IMR-90 (cell line): ENCODE measurements at regions not wholly inside any gene's neighbourhood (a gene's known extent, or its start where the extent isn't known, plus 50 kb on each side); places are given as distances from the start of the nearest gene placed in this dataset.

ENCODE experiments used
- ATAC-seq: fragments of 200-7000 bp; cut with Tn5 transposase; 2 replicates; pipeline ENCODE4 v1.9.1; 2020; ENCODE audit warnings: low read depth, mild to moderate bottlenecking, moderate library complexity
- BruUV-seq: library from RNA; stranded (reverse); fragments of 400-500 nt; replicated peaks from 2 replicates; lab custom pipeline; 2021; lab: Mats Ljungman, UMichigan
- CTCF ChIA-PET: fragments of 300-600 bp; formaldehyde crosslinking; extraction: SDS; loops from one replicate; lab custom pipeline; 2021; ENCODE audit warnings: antibody characterized with exemption; lab: Yijun Ruan, JAX
- POLR2A ChIA-PET: fragments of 300-600 bp; sonication (Branson Sonifier 250); formaldehyde crosslinking; loops from one replicate; lab custom pipeline; 2022; ENCODE audit warnings: antibody characterized with exemption; ENCODE audit not compliant: unreplicated experiment; lab: Charles Lee
- DNase-seq: peaks from one replicate; pipeline ENCODE4 v3.0.0; 2013
- H2AFZ ChIP-seq: replicated peaks from 2 replicates; pipeline ENCODE3; 2013; ENCODE audit warnings: low read length, mild to moderate bottlenecking; ENCODE audit not compliant: poor library complexity
- H2AK5ac ChIP-seq: 2 replicates; pipeline ENCODE4 v1.6.1; 2013; ENCODE audit warnings: low read depth, low read length, inconsistent platforms
- H2AK9ac ChIP-seq: replicated peaks from 2 replicates; pipeline ENCODE3; 2013; ENCODE audit warnings: mild to moderate bottlenecking, low read depth, low read length, moderate library complexity; ENCODE audit not compliant: poor library complexity
- H2BK120ac ChIP-seq: 2 replicates; pipeline ENCODE4 v1.6.1; 2013; ENCODE audit warnings: low read depth, low read length, inconsistent platforms
- H2BK15ac ChIP-seq: 3 replicates; pipeline ENCODE4 v1.6.1; 2013; ENCODE audit warnings: low read depth, low read length, inconsistent platforms
- H2BK20ac ChIP-seq: 2 replicates; pipeline ENCODE4 v1.6.1; 2013; ENCODE audit warnings: low read depth, mild to moderate bottlenecking, inconsistent platforms, low read length, moderate library complexity
- H2BK5ac ChIP-seq: 2 replicates; pipeline ENCODE4 v1.6.1; 2013; ENCODE audit warnings: mild to moderate bottlenecking, low read depth, low read length, inconsistent platforms; ENCODE audit not compliant: poor library complexity, severe bottlenecking
- H3K14ac ChIP-seq: replicated peaks from 2 replicates; pipeline ENCODE4 v1.6.1; 2013; ENCODE audit warnings: low read depth, low read length, inconsistent platforms
- H3K18ac ChIP-seq: 2 replicates; pipeline ENCODE4 v1.6.1; 2013; ENCODE audit warnings: low read depth, low read length, control low read depth
- H3K23ac ChIP-seq: 2 replicates; pipeline ENCODE4 v1.6.1; 2013; ENCODE audit warnings: low read depth, low read length, inconsistent platforms
- H3K27ac ChIP-seq: 2 replicates; pipeline ENCODE4 v1.5.1; 2013; ENCODE audit warnings: mild to moderate bottlenecking, control low read depth, low read length; ENCODE audit not compliant: insufficient read depth
- H3K27me3 ChIP-seq: 2 replicates; pipeline ENCODE4 v1.6.1; 2013; ENCODE audit warnings: low read length; ENCODE audit not compliant: control insufficient read depth, insufficient read depth
- H3K36me3 ChIP-seq: 2 replicates; pipeline ENCODE4 v1.6.1; 2013; ENCODE audit warnings: low read length, mixed read lengths; ENCODE audit not compliant: control insufficient read depth, insufficient read depth
- H3K4ac ChIP-seq: 2 replicates; pipeline ENCODE4 v1.6.1; 2013; ENCODE audit warnings: low read depth, low read length, inconsistent platforms
- H3K4me1 ChIP-seq: 2 replicates; pipeline ENCODE4 v1.6.1; 2013; ENCODE audit warnings: low read length, mixed read lengths; ENCODE audit not compliant: control insufficient read depth, insufficient read depth
- H3K4me2 ChIP-seq: 2 replicates; pipeline ENCODE4 v1.6.1; 2013; ENCODE audit warnings: low read depth, mild to moderate bottlenecking, control low read depth, low read length, moderate library complexity
- H3K4me3 ChIP-seq: 2 replicates; pipeline ENCODE4 v1.5.1; 2013; ENCODE audit warnings: low read depth, mild to moderate bottlenecking, control low read depth, low read length, moderate library complexity; ENCODE audit not compliant: insufficient read depth
- H3K56ac ChIP-seq: 2 replicates; pipeline ENCODE4 v1.6.1; 2013; ENCODE audit warnings: low read length, inconsistent platforms; ENCODE audit not compliant: insufficient read depth; ENCODE audit errors: extremely low read depth
- H3K79me1 ChIP-seq, 2 experiments: 2 replicates each; pipeline ENCODE4 v1.6.1; 2013; ENCODE audit warnings: low read length in 2 of 2, inconsistent platforms in 1 of 2, low read depth in 1 of 2
- H3K9ac ChIP-seq: 2 replicates; pipeline ENCODE4 v1.6.1; 2013; ENCODE audit warnings: low read depth, low read length, control low read depth
- H3K9me1 ChIP-seq: 2 replicates; pipeline ENCODE4 v1.6.1; 2013; ENCODE audit warnings: low read length, inconsistent platforms; ENCODE audit not compliant: insufficient read depth
- H3K9me3 ChIP-seq: 2 replicates; pipeline ENCODE4 v1.6.1; 2013; ENCODE audit warnings: low read length; ENCODE audit not compliant: control insufficient read depth, insufficient read depth
- H4K20me1 ChIP-seq: 2 replicates; pipeline ENCODE4 v1.6.1; 2013; ENCODE audit warnings: low read length, inconsistent platforms; ENCODE audit not compliant: insufficient read depth
- H4K5ac ChIP-seq: 2 replicates; pipeline ENCODE4 v1.6.1; 2013; ENCODE audit warnings: mild to moderate bottlenecking, low read depth, low read length, control low read depth
- H4K8ac ChIP-seq, 2 experiments: 2 replicates each; pipeline ENCODE4 v1.6.1; 2013; ENCODE audit warnings: low read depth in 2 of 2, low read length in 2 of 2, control low read depth in 1 of 2, inconsistent platforms in 1 of 2
- H4K91ac ChIP-seq: 2 replicates; pipeline ENCODE4 v1.6.1; 2013; ENCODE audit warnings: low read depth, low read length, inconsistent platforms; ENCODE audit not compliant: insufficient read depth
- CEBPB ChIP-seq: IDR thresholded peaks from 2 replicates; pipeline ENCODE4 v1.6.1; 2012; ENCODE audit warnings: low read depth, low read length, improper control_type of control experiment
- CHD1 ChIP-seq: IDR thresholded peaks from 2 replicates; pipeline ENCODE4 v1.6.1; 2012; ENCODE audit warnings: low read depth, low read length, improper control_type of control experiment
- FOS ChIP-seq: fragments of 150-350 bp; IDR thresholded peaks from 2 replicates; pipeline ENCODE4 v1.6.1; 2016; ENCODE audit warnings: low read depth, low read length
- MAZ ChIP-seq: IDR thresholded peaks from 2 replicates; pipeline ENCODE4 v1.6.1; 2012; ENCODE audit warnings: low read depth, mild to moderate bottlenecking, low read length, improper control_type of control experiment, moderate library complexity, borderline replicate concordance
- USF2 ChIP-seq: fragments of 150-350 bp; IDR thresholded peaks from 2 replicates; pipeline ENCODE4 v1.6.1; 2017; ENCODE audit warnings: mild to moderate bottlenecking, antibody characterized with exemption, low read length, low read depth
- dilution Hi-C: fragments of 300-500 bp; cut with HindIII; formaldehyde crosslinking; loops from one replicate; pipeline ENCODE4 v1.14.3; 2018; ENCODE audit warnings: low sequenced_read_pairs; ENCODE audit not compliant: unreplicated experiment
- in situ Hi-C: fragments of 300-500 bp; cut with MboI; formaldehyde crosslinking; loops from 3 replicates; pipeline ENCODE4 v1.14.3; 2019; ENCODE audit warnings: low sequenced_read_pairs, inconsistent platforms, mixed read lengths
- intact Hi-C: fragments of 100-400 bp; cut with micrococcal nuclease; formaldehyde crosslinking; loops from 2 replicates; pipeline ENCODE4 v1.10.0; 2022

- Histone ChIP-seq H3K79me1 (no peaks in the 10 kb centered on the region), H2BK5ac (no peak overlapping the region), H3K9ac (no peak overlapping the region), H3K18ac (no peak overlapping the region), H4K91ac (no peak overlapping the region), H3K56ac (no peak overlapping the region), H3K36me3 (no peaks in the 10 kb centered on the region), H3K4me1 (peaks cover 2% of the 10 kb centered on the region; the same call in 1 of the 2 replicates), H2AFZ (no peak overlapping the region), H3K23ac (no peak overlapping the region), H2BK20ac (no peak overlapping the region), H4K20me1 (no peaks in the 10 kb centered on the region), H2AK9ac (no peak overlapping the region), H3K4me3 (no peak overlapping the region), H3K14ac (no peak overlapping the region), H4K5ac (no peak overlapping the region), H2AK5ac (no peak overlapping the region), H2BK120ac (no peak overlapping the region), H3K27me3 (no peaks in the 10 kb centered on the region), H3K27ac (no peak overlapping the region), H3K4me2 (no peak overlapping the region), H4K8ac (no peak overlapping the region), H3K9me3 (no peaks in the 10 kb centered on the region), H2BK15ac (no peak overlapping the region), H3K9me1 (0 out of 2 replicates have a peak, but pooled peaks cover 3% of the 10 kb centered on the region), H3K4ac (no peak overlapping the region)
- intact Hi-C loops (no loop called here), in situ Hi-C loops (no loop called here), dilution Hi-C loops (no loop called here)
- ATAC-seq = no peak
- ChIA-PET POLR2A (no interaction called here), CTCF (no interaction called here)
- TF ChIP-seq FOS (no peak), MAZ (no peak), CHD1 (no peak), CEBPB (no peak), USF2 (no peak)
- no TSS peak for BruUV-seq
- no peak for DNase-seq
Measured at GRCh38 chr5:163997965-163998364, 492.5 kb downstream of the MAT2B start.
